GM19395 (cell line): ENCODE measurements at regions not wholly inside any gene's neighbourhood (a gene's known extent, or its start where the extent isn't known, plus 50 kb on each side); places are given as distances from the start of the nearest gene placed in this dataset.
"Not testable (repeated sequence)": the region's sequence is repeated elsewhere in the genome, so short reads cannot be mapped to it uniquely, and the experiment has no call there.

Experiments
- ATAC-seq: cut with Tn5 transposase; IDR thresholded peaks from one replicate; pipeline ENCODE4 v1.9.1; 2021; ENCODE audit warnings: mild to moderate bottlenecking, moderate library complexity; ENCODE audit not compliant: unreplicated experiment

DNA sequence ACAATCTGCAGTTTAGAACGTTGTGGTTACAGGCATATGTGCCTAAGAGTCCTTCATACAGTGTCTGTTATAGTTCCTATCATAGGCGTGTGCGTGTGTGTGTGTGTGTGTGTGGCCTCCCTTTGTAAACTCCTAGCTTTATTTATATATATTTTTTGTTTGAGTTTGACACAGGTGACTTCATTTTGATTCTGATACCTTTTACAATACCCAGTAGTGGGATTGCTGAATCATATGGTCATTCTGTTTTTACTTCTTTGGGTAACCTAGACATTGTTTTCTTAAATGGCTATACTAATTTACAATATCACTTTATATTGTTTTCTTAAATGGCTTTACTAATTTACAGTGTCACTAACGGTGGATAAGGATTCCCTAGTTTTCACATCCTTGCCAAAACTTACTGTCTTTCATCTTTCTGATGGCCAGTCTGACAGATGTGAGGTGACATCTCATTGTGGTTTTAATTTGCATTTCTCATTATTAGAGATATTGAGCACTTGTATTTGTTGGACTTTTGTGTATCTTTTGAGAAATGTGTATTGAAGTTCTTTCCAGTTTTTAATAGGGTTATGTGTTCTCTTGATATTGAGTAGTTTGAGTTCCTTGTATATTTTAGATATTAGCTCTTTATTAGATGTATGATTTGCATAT lies 211.1 kb upstream of the NUDT6 start:
- peak; percentile 89 for ATAC-seq

DNA sequence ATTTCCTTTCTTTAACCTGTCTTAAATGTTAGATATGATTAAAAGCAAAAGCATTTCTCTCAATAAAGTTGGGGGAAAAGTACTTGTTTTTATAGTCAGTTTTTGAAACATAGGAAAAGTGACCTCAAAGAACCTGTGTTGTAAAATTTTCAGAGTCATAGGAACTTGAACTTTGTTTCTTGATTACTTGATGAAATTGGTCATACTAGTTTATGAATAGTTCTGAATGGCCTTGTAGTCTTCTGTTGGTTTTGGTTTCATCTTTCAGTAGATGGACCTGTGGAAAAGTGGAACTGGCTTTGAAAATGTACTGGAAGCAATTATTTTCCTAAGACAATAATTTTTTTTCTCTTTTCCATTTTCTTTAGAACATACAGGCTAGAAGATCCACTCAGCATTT lies 222.2 kb upstream of the NUDT6 start:
- ATAC-seq = no peak

DNA sequence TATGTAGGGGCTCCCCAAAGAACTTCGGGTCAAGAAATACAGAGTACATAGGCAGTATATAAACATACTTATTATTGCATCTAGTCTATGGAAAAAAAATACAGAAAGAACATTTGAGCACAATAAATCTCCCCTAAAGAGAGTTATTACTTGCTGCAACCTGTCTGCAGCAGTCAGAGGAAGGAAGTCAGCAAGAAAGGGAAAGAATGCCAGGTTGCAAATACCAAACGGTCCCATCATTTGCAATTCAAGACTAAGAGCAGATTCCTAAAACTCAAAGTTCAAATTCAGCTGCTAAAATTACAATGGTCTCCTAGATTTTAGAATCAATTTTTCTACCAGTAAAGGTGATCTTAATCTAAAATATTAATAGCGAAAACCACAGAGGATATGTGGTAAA lies 236.2 kb upstream of the NUDT6 start:
- ATAC-seq = no peak

DNA sequence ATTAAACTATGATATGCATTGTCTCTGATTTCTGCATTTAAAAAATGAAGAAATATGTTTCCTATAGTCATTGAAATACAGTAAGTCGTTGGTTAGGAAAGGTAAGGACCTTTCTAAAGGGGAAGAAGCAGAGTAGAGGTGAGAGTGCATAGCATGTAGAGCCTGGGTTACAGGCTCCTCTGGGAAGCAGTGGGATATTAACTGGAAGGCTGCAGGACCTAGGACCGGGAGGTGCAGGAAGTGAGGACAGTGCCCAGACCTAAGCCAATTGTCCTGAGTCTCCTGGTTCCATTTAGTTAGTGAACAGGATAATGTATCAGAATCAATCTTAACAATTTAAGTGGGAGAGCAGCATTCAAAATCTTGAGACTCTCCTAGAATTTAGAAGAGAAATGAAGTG lies 237.1 kb upstream of the NUDT6 start:
- no peak for ATAC-seq

DNA sequence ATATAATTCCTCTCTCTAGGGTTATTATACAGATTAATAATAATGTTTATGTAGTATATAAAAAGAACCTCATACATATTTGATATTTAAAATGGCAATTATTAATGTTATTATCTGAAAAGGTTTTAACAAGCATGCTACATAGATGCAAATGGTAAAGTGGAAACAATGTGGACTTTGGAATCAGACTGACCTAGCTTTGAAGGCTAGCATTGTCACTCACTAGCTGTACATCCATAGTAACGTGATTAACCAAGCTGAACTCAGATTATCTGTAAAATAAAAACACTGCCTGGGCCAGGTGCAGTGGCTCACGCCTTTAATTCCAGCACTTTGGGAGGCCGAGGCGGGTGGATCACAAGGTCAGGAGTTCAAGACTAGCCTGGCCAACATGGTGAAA lies 233.7 kb upstream of the SPRY1 start:
- no peak for ATAC-seq

DNA sequence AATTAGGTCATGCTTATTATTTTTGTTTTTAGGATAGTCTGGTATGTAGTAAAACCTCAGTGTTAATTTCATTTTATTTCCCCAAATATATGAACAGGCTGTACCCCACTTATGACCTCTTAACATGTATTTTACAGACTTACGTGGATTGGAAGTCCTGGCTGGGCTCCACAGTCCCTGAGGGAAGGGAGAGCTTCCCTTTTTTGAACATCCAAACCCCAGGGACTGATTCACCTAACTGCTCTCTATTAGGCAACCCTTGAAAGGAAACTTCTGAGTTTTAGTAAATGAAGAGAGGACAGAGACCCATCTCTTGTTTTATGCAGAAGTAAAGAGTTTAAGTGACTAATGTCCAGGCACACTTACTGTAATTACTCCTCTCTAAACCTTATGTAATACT lies 233.1 kb upstream of the SPRY1 start:
- no peak for ATAC-seq

DNA sequence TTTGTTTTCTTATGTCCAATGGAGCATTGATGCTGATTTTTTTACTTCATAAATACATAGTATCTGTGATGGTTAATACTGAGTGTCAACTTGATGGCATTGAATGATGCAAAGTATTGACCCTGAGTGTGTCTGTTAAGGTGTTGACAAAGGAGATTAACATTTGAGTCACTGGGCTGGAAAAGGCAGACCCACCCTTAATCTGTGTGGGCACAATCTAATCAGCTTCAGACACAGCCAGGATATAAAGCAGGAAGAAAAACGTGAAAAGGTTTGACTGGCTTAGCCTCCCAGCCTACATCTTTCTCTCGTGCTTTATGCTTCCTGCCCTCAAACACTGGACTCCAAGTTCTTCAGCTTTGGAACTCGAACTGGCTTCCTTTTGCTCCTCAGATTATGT lies 230.6 kb upstream of the SPRY1 start:
- no peak for ATAC-seq

DNA sequence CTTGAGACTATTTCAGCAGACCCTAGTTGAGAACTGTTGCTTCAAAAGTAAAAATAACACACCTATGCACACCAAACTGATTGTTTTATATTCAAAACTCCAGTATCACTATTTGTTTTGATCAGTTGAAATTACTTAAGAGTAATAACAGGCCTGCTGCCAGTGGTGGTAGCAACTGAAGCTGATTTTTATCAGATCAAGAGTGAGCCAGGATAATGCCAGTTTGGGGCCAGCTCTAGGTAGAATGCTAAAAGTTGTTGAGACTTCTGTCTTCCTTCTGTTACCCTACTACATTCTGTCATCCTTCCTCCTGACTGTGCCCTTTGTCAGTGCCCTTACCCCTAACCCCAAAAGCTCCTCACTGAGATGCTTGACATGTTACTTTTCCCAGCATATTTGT lies 228.7 kb upstream of the SPRY1 start:
- no peak for ATAC-seq

DNA sequence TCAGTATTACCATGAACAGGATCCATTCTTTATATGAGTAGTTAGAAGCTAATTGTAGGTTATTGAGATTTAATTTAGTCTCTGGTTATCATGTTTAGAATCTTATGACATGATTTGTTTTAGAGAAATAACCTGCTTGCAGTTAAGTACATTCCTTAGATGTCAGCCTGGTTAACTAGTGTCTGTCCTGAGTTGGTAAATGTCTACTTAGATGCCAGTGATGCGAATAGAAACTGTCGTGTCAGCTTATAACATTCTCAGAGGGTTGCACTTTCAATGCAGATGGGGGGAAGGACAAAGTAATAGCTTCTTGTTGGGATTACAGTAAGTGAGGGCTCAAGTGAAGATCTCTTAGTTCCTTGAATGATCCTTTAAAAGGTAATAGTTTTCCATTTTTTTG lies 227.8 kb upstream of the SPRY1 start:
- ATAC-seq = no peak

DNA sequence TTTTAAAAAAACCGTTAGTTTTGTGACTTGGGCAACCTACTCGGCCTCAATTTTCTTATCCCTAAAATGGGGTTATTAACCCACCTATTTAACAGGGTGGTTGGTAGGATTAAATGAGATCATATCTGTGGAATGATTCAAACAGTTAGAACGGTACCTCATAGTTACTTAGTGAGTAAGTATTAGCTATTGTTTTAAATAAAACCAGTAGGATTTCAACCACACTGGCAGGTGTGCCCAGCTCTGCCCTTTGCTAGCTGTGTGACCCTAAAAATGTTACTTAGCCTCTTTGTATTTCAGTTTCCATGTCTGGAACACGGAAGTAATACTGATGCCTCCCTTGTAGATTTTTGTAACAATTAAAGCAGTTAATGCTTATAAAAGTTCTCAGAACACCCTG lies 225.8 kb upstream of the SPRY1 start:
- no peak for ATAC-seq

DNA sequence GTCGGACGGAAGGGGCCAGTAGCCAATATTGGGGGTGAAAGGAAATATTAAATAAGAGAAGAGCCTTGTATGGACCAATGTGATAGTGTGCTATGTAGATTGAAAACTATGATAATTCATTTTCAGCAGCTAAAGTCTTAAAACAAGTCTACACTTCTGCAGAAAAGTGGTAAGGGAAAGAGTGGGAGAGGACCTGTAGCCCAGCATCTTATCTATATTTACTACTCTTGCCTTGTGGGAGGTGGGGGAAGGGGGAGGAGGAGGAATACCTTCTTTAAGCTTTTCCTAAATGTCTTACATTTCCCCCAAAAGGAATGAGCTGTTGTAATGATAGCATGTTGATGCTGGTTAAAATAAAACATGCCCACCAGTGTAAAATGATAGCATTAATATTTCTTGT lies 220.0 kb upstream of the SPRY1 start:
- no peak for ATAC-seq

DNA sequence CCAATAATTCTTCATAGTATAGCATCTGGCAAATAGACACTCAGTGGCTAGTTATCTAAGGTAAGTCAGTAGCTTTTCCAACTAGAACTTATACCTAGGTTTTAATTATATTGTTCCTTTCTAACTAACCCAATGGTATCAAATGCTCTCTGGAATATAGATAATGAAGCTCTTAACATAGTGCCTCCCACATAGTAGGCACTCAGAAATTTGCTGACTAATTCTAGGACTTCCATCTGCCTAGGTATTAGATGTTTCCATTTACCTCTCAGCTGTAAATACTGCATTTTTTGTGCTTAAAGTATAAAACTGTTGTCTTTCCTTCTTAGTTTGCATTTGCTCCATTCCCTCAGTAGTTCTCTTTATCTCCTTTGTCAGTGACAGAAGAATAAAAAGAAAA lies 214.3 kb upstream of the SPRY1 start:
- no peak for ATAC-seq

DNA sequence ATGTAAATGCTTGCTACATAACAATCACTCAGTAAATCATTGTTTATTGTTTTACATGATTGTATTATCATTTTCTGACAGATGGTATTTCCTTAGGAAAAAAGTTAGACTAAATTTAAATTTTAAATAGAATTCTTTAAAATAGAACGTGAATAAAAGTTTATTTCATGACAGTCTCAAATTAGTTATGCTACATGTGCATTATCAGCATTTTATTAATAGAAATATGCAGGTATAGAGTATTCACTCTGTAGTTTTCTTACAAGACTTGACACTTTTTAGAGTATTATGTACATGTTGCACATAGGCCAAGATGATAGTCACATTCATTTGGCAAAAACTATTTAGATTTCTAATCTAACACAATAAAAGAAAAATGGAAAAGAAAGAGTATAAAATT lies 213.3 kb upstream of the SPRY1 start:
- no peak for ATAC-seq

DNA sequence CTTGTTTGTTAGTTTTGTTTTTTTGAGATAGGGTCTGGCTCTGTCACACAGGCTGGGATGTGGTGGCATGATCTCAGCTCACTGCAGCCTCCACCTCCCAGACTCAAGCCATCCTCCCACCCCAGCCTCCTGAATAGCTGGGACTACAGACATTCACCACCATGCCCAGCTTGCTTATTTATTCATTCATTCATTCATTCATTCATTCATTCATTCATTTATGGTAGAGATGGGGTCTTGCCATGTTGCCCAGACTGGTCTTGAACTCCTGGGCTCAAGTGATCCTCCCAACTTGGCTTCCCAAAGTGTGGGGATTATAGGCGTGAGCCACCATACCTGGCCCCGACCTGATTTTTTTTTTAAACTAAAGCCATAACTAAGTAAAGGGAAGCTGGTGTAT lies 212.8 kb upstream of the SPRY1 start:
- not testable (repeated sequence) for ATAC-seq

DNA sequence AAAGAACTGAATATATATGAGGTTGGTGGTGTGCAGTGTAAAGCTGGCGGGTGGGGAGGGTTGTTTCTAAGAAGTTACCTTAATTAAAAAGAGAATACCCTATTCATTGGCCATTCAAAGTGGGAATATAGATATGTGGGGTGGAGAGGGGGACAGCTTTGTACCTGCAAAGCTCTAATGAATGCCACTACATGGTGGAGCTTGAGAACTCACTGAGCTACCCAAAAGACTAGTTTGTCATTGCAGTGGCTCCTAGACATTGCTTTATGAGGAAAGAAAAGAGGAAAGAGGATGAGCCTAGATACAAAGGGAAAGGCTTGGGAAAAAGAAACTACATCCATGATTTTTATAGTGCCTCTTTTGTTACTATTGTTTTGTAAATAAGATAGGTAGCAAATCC lies 209.9 kb upstream of the SPRY1 start:
- no peak for ATAC-seq

DNA sequence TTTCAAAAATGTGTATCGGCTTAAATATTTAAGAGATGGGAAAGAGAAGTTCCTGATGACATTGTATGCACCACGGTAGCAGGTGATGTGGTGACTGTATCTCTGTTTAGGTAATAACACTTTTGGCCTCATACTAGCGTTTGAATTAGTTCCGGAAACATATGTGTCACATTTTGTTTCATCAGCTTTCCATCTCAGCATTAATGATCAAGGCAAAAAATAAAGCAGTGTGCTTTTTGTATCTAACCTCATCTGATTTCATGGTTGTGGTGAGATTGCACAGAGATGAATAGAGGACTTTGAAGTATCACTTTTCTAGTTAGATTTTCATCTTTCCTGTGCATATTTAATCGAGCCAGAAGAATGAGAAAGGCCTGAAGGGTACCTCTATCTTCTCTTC lies 206.4 kb upstream of the SPRY1 start:
- ATAC-seq = no peak

DNA sequence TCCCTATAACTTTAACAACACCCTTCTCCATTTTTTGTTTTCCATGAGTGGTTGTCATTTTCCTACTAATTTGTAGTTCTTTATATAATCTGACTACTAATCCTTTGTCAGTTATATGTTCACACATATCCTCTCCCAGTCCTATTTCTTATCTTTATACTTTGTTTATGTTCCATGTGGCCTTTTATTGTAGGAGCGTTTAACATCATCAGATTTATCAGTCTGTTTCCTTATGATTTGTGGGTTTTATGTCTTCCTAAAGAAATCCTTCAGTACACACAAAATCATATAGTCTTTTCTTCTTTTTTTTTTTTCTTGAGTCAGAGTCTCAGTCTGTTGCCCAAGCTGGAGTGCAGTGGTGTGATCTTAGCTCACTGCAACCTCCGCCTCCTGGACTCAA lies 204.9 kb upstream of the SPRY1 start:
- no peak for ATAC-seq

DNA sequence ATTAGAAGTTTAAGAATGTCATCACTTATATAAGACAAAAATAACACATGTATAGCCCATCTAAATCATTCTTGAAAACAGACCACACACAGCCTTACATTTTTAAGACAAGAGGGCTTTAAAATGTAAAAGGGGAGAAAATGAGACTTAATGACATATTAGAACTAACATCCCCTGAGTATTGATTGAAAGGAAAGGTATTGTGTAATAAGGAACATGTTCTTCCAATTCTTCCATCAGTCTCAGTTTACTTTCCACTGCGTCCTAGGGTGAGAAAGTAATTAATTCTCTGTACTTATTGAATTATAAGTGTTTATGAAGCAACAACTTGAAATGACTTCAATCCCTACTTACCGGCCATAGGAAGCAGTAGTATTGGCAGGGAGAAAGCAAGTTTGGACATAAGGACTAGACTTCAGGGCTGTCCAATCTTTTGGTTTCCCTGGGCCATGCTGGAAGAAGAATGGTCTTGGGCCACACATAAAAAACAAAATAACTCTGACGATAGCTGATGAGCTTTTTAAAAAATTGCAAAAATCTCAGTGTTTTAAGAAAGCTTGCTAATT lies 202.7 kb upstream of the SPRY1 start:
- no peak for ATAC-seq

DNA sequence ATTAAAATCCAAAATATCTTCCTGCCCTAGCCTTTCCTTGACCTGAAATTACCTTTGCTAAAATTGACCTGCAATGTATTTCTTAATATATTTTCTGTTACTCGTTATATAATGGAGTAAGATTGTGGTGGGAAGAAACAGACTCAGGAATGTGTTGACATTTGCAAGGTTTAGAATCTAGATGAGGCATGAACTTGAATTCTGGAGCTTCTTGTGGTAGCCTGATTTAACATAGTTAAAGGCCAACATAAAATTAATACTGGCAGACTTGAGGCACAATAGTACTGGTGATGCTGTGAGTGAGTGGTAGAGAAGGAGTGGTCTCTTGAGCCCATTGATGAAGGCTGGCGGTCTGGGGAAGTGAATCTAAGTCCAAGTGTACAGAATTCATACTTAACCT lies 197.9 kb upstream of the SPRY1 start:
- ATAC-seq = no peak

DNA sequence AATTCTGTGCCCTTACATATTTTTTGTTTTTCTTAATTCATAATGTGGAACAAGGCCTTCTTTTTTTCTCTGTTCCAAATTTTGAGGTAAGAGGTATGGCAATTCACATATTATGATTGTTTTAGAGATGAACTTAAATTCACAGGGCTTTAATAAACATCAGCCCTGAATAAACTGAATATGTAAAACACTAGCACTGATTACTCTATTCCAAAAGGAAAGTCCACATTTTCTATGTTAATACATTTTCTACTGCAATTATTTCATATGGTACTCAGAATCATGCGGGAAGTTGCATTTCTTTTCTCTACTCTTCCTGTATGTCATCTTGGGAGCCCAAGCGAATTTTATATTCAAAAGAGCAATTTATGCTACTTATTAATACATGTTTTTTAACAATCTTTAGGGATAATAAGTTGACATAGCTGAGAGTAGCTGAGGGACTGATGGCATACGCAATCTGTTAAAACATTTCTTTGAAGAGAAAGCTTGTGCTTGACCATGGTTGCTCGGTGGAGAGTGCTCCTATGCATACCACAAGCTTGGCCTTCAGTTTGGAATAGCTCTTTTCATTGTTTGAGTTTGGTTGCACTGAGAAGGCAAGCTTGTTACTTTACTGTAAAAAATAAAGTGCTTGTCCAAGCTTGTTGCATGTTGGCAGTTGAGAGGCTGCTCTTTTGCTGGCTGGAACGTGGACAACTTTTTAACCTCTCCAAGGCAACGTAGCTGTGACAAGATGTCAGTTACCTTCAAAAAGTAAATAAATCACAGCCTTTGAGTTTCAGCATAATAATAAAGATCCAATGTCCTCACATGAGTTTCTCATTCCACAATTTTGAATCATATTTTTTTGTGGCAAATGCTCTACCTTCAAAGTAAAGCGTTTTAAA lies 196.3 kb upstream of the SPRY1 start:
- no peak for ATAC-seq

DNA sequence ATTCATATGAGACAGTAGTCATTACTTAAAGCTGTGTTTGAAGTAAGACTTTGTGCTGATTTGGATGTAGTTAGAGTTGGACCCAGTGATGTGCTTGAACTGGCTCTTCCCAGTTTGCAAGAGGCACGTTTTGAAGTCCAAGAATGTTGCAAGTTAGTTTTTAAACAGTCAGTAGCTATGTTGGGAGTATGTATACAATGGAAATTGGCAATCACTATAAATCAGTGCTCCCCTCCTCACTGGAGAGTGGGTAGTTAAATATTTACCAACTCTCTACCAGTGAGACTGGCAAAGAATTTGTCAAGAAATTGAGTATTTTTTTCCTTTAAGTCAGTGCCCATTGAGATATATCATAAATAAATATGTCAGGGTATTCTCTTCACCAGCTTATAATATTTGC lies 191.9 kb upstream of the SPRY1 start:
- ATAC-seq = no peak

DNA sequence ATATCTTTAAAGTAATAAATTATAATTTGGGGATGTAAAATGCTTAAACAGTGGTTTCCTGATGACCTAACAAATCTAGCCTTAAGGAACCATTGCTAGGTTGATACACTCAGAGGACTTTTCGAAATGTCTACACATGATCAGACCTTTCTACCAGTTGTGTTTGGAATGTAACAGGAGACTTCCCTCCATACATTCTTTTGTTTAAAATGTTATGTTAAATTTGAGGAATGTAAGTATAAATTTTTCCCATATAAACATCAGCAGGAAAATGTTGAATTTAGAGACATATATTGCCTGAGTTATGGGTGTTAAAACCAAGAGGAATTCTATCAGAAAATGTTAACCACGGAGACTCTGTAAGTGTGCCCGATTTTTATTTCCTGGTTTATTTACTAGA lies 190.6 kb upstream of the SPRY1 start:
- no peak for ATAC-seq
